ENCODE measurements at regions not wholly inside any gene's neighbourhood (a gene's known extent, or its start where the extent isn't known, plus 50 kb on each side); places are given as distances from the start of the nearest gene placed in this dataset.

DNA sequence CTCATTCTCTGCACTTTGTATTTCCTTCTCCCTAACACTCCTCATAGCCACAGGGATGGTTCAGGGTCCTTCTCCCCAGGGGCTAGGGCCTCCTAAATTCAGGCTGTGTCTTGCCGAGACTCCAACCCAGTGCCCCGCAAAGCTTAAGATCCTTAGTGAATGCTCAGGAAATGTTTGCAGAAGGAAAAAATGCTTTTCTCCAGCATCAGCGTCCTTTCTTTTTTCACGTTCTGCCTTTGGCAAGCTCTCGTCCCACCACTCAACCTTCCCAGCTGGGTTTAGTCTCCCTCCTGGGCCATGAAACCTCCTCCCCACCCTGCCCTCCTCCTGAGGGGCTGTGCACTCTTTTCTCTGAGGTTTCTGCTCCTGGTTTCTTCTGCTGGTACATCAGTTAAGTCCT, 503.8 kb upstream of the B3GAT1 start:
- Histone ChIP-seq H3K36me3 (replicated peaks in 1 of 2; ENCODE audit: control extremely low read depth in 1 of 2, control insufficient read depth in 1 of 2, extremely low read depth in 1 of 2, insufficient read depth in 2 of 2, low read length in 1 of 2) (no peaks in the 10 kb centered on the region), H3K9ac (ENCODE audit: low read length) (no peak overlapping the region), H3K9me3 (ENCODE audit: control extremely low read depth in 1 of 3, control insufficient read depth in 2 of 3, insufficient read depth in 1 of 3, low read length in 2 of 3) (peaks cover 0 to 5% (median 0%) of the 10 kb centered on the region in 3 donors), H3K79me2 (ENCODE audit: control insufficient read depth, insufficient read depth, low read length) (no peaks in the 10 kb centered on the region), H3K4me1 (ENCODE audit: control insufficient read depth in 2 of 2, insufficient read depth in 2 of 2, low read length in 2 of 2) (no peaks in the 10 kb centered on the region), H2AFZ (ENCODE audit: insufficient read depth, low read depth, low read length, poor library complexity, severe bottlenecking) (no peak overlapping the region), H3K27me3 (replicated peaks in 1 of 4; ENCODE audit: control extremely low read depth in 1 of 4, control insufficient read depth in 3 of 4, insufficient read depth in 4 of 4, low read length in 3 of 4) (no peaks in the 10 kb centered on the region), H3K4me3 (ENCODE audit: control extremely low read depth in 1 of 5, extremely low read depth in 1 of 5, insufficient read depth in 1 of 5, low read depth in 2 of 5, low read length in 4 of 5) (no peak overlapping the region), H4K20me1 (ENCODE audit: control insufficient read depth, insufficient read depth, low read length, poor library complexity, severe bottlenecking) (no peaks in the 10 kb centered on the region), H3K4me2 (replicated peaks; ENCODE audit: low read depth, low read length, poor library complexity, severe bottlenecking) (no peak overlapping the region), H3K27ac (ENCODE audit: low read length in 2 of 2) (no peak overlapping the region)
- ATAC-seq (ENCODE audit: low read depth), result no peak
- DNase-seq, result no peak
- Mint-ChIP-seq H3K27ac (no peak overlapping the region), H3K9me3 (ENCODE audit: insufficient read depth) (no peaks in the 10 kb centered on the region), H3K4me3 (no peak overlapping the region), H3K27me3 (peaks cover 9% of the 10 kb centered on the region), H3K4me1 (no peaks in the 10 kb centered on the region)
- TF ChIP-seq EZH2 (IDR thresholded peaks at IDR 0.05; ENCODE audit: borderline replicate concordance, insufficient read depth, low read depth, low read length, poor library complexity, severe bottlenecking), result no peak
- TF ChIP-seq, protein P1, sequence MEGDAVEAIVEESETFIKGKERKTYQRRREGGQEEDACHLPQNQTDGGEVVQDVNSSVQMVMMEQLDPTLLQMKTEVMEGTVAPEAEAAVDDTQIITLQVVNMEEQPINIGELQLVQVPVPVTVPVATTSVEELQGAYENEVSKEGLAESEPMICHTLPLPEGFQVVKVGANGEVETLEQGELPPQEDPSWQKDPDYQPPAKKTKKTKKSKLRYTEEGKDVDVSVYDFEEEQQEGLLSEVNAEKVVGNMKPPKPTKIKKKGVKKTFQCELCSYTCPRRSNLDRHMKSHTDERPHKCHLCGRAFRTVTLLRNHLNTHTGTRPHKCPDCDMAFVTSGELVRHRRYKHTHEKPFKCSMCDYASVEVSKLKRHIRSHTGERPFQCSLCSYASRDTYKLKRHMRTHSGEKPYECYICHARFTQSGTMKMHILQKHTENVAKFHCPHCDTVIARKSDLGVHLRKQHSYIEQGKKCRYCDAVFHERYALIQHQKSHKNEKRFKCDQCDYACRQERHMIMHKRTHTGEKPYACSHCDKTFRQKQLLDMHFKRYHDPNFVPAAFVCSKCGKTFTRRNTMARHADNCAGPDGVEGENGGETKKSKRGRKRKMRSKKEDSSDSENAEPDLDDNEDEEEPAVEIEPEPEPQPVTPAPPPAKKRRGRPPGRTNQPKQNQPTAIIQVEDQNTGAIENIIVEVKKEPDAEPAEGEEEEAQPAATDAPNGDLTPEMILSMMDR (IDR thresholded peaks at IDR 0.05), result no peak
- CTCF ChIA-PET, result no interaction called here
- intact Hi-C loops (cut with micrococcal nuclease), result no loop called here
- 81% methylated on average over 3 of the region's 5 CpGs for WGBS (ENCODE audit: insufficient coverage)
- POLR2A ChIA-PET, result no interaction called here

DNA sequence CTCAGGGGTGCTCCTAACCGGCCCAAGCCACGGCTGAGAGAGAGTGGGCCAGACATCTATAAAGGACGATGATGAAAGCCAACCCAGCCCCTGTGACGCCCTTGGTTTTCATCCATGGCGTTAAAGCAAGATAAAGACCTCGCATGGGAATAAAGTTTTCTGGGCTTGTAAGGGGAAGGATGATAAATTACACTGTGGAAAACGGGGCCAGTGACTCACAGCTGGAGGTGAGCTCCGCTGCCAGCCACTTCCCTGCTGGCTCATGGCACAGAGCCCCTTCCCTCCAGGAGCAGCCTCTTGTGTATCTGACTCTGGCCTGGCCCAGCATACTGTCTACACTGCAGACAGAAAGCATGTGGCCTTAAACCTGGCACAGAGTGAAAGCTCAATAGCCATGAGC, 503.2 kb upstream of the B3GAT1 start:
- intact Hi-C loops (cut with micrococcal nuclease), result no loop called here
- 64% methylated on average over 8 of the region's 8 CpGs for WGBS (ENCODE audit: insufficient coverage)

More for the DNA sequence above, 503.2 kb upstream of the B3GAT1 start:
- H3K27ac Mint-ChIP-seq, result no peak overlapping the region
- H4K20me1 ChIP-seq (ENCODE audit: control insufficient read depth, insufficient read depth, low read length, poor library complexity, severe bottlenecking), result no peaks in the 10 kb centered on the region
- H3K4me2 ChIP-seq (replicated peaks; ENCODE audit: low read depth, low read length, poor library complexity, severe bottlenecking), result no peak overlapping the region
- no peak overlapping the region for H3K4me3 Mint-ChIP-seq
- ChIA-PET POLR2A (no interaction called here), CTCF (no interaction called here)
- peaks cover 5% of the 10 kb centered on the region for H3K27me3 Mint-ChIP-seq
- no peaks in the 10 kb centered on the region for H3K4me1 ChIP-seq (ENCODE audit: control insufficient read depth in 2 of 2, insufficient read depth in 2 of 2, low read length in 2 of 2)
- no peak overlapping the region for H2AFZ ChIP-seq (ENCODE audit: insufficient read depth, low read depth, low read length, poor library complexity, severe bottlenecking)
- H3K9me3 Mint-ChIP-seq (ENCODE audit: insufficient read depth), result no peaks in the 10 kb centered on the region
- ATAC-seq (ENCODE audit: low read depth) (no peak), DNase-seq (no peak)
- no peak overlapping the region for H3K9ac ChIP-seq (ENCODE audit: low read length)
- H3K27ac ChIP-seq (ENCODE audit: low read length in 2 of 2), result no peak overlapping the region
- H3K4me1 Mint-ChIP-seq, result no peaks in the 10 kb centered on the region
- H3K4me3 ChIP-seq (ENCODE audit: control extremely low read depth in 1 of 5, extremely low read depth in 1 of 5, insufficient read depth in 1 of 5, low read depth in 2 of 5, low read length in 4 of 5), result no peak overlapping the region
- H3K79me2 ChIP-seq (ENCODE audit: control insufficient read depth, insufficient read depth, low read length), result no peaks in the 10 kb centered on the region
- TF ChIP-seq EZH2 (IDR thresholded peaks at IDR 0.05; ENCODE audit: borderline replicate concordance, insufficient read depth, low read depth, low read length, poor library complexity, severe bottlenecking), result no peak
- TF ChIP-seq, protein P1 (IDR thresholded peaks at IDR 0.05), result no peak
- H3K36me3 ChIP-seq (replicated peaks in 1 of 2; ENCODE audit: control extremely low read depth in 1 of 2, control insufficient read depth in 1 of 2, extremely low read depth in 1 of 2, insufficient read depth in 2 of 2, low read length in 1 of 2), result no peaks in the 10 kb centered on the region
- H3K27me3 ChIP-seq (replicated peaks in 1 of 4; ENCODE audit: control extremely low read depth in 1 of 4, control insufficient read depth in 3 of 4, insufficient read depth in 4 of 4, low read length in 3 of 4), result no peaks in the 10 kb centered on the region
- peaks cover 0 to 5% (median 0%) of the 10 kb centered on the region in 3 donors for H3K9me3 ChIP-seq (ENCODE audit: control extremely low read depth in 1 of 3, control insufficient read depth in 2 of 3, insufficient read depth in 1 of 3, low read length in 2 of 3)
